HG03103 (cell line): ENCODE measurements at regions not wholly inside any gene's neighbourhood (a gene's known extent, or its start where the extent isn't known, plus 50 kb on each side); places are given as distances from the start of the nearest gene placed in this dataset.
A peak's percentile ranks its signal among the peaks of the same experiment; 100 is the strongest.

Experiments used
- ATAC-seq: cut with Tn5 transposase; IDR thresholded peaks from one replicate; pipeline ENCODE4 v1.9.1; 2021; ENCODE audit warnings: low read depth; ENCODE audit not compliant: unreplicated experiment

GRCh38 chr2:74036010-74036409, 51.3 kb downstream of the TET3 start:
- ATAC-seq: no peak

DNA sequence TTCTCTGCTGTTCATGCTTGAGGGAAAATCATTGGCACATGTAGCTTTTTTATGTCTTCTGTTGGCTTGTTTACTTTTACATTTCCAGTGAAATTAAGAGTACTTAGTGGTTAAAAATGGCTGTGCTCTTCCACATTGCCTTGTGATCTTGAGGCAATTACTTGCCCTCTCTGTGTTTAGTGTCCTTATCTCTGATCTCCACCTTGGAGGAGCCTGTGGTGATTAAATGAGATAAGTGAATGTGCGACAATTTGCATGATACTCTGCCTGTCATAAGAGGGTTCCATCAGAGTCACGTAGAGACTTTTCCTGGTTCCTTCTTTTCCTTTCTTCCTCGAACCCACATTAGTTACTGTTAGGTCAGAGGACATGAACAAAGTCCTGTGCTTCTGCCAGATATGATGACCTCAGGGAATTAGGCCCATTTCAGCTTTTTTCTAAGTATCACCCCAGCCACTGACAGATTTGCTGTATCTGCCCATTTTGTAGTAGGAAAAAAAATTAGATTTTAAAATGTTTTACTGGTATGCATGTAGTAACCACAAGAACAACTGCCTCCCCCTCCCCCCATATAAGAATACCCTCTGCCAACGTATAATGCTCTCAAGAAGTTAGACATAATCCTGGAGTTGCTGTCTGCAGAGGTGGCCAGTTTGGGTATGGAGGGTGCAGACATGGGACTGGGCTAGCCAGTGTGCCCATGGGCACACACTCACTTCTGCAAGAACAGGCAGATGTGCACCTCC, 51.9 kb downstream of the TET3 start:
- ATAC-seq: no peak

DNA sequence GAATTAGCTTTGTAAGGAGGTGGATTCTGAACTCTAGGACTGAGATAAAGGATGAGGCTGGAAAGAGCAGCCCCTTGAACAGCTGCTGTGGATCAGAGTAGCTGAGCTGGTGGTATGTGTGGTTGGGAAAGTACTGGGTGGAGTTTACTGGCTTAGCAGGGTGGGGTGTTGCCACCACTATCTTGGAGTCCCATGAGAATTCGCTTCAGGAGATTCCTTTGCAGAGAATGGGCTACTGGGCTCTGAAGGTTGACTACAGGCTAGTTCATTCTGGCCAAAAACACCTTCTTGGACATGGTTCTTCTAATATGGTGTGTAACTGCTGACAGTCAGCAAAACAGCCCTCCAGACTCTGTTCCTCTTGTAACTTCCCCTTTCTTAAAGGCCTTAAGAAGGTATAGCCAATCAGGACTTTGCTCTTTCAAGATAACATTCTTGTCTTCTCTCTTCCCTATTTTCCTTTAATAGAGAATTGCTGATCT, 52.7 kb downstream of the TET3 start:
- peak; percentile 38 for ATAC-seq

GRCh38 chr2:74039611-74040010, 54.9 kb downstream of the TET3 start:
- ATAC-seq: no peak

DNA sequence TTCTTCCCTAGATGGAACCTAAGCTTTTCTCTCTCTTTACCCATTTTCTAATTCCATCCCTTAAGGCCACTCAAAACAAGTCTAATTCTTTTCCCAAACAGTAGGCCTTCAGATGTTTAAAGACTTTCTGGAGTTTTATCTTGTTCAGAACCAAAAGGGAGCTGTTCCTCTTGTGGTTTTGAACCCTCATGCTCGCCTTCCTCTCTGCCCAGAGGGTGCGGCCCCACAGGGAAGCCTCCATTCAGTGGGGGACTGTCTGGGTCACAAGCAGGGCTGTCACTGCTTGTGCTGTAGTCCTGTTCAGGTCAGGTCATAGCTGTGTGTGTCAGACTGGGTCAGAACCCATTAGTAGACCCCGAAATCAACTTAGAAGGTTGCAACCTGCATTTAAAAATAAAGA, 56.5 kb downstream of the TET3 start:
- no peak for ATAC-seq

DNA sequence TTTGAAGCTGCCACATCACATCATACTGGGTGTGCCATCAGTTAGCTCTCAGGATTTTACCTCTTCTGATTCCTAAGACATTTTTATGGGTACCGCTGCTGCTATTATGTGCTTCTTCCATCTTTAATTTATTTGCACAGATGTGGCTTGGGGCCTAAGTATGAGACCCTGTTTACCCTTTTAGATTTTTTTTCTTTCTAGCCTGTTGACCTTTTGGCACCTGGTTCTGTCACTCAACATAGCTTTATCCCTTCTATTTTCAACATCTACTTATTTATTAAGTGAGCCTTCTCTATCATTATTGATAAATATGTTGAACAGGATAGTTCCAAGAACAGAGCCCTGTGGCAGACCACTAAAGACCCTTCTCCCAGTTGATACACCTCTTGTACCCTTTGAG, 57.0 kb downstream of the TET3 start:
- no peak for ATAC-seq

DNA sequence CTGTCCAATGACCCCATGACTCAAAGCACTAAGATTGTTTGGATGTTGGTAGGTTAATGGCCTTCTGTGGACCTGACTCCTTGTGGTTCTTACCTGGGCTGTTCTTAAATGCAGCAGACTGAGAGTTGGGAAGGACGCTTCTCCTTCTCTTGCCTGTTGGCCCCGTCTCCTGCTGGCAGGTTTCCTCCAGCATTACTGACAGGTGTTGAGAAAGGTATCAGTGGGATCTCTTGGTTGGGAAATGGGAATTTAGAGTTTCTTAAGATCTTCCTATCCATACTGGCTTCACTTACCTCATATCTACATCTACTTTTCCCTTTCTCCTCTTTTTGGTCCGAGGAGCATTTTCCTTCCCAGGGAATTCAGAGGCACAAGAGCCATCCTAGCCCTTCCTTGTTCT, 57.9 kb downstream of the TET3 start:
- ATAC-seq: no peak

GRCh38 chr2:74043345-74044329, 58.9 kb downstream of the TET3 start:
- ATAC-seq: no peak

DNA sequence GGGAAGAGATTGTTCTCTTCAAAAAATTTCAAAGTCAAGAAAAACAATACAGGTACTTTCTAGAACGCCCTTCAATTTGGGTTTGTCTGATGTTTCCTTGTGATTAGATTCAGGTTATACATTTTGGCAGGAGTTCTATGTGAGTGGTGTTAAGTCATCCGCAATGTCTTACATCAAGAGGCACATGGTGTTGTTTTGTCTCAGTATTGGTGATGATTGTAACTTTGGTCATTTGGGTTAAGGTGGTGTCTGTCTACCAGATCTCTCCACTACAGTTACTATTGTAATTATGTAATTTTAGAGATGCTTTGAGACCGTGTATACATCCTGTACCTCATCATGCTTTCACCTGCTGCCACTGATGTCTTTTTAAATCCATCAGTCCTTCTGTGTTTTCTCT, 60.3 kb downstream of the TET3 start:
- ATAC-seq: no peak

- ATAC-seq: no peak
Observed at GRCh38 chr2:74045454-74045853, 60.7 kb downstream of the TET3 start.

- no peak for ATAC-seq
Observed at GRCh38 chr2:74046441-74046840, 61.7 kb downstream of the TET3 start.

- no peak for ATAC-seq
Observed at GRCh38 chr2:74047152-74047551, 62.4 kb downstream of the TET3 start.

- ATAC-seq: no peak
Observed at GRCh38 chr2:74048147-74048546, 63.4 kb downstream of the TET3 start.

DNA sequence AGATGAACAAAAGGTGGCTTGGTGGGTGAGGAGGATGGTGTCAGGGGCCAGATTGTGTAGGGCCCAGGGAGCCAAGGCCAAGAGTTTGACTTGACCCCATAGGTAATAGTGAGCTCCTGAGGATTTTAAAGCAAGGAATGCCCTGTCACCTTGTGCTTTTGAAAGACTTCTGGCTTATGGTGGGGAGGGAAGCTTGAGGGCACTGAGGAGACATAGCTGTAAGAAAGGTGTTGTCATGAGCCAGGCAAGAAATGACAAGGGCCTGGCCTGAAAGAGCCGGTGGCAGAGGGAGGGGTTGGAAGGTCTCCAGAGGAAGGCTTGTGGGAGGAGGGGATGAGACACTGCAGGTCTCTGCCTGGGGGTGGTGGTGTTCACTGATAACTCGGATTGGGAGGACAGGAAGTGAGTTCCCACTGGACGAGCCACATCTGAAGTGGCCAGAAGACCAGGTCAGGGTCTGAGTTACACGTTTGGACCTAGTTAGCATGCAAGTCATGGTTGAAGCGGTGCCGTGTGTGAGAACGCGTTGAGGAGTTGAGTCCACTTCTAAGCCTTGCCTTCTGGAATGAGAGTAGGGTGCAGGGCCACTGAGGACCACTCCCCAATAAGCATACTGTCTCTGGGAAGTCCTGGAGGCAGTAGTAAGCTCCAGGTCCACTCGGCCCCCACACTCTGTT, 64.3 kb downstream of the TET3 start:
- ATAC-seq: no peak

- no peak for ATAC-seq
Observed at GRCh38 chr2:74050151-74050550, 65.4 kb downstream of the TET3 start.

GRCh38 chr2:74051504-74051903, 66.8 kb downstream of the TET3 start:
- ATAC-seq: no peak

- ATAC-seq: peak; percentile 54
Observed at GRCh38 chr2:74052732-74053710, 68.3 kb downstream of the TET3 start.

DNA sequence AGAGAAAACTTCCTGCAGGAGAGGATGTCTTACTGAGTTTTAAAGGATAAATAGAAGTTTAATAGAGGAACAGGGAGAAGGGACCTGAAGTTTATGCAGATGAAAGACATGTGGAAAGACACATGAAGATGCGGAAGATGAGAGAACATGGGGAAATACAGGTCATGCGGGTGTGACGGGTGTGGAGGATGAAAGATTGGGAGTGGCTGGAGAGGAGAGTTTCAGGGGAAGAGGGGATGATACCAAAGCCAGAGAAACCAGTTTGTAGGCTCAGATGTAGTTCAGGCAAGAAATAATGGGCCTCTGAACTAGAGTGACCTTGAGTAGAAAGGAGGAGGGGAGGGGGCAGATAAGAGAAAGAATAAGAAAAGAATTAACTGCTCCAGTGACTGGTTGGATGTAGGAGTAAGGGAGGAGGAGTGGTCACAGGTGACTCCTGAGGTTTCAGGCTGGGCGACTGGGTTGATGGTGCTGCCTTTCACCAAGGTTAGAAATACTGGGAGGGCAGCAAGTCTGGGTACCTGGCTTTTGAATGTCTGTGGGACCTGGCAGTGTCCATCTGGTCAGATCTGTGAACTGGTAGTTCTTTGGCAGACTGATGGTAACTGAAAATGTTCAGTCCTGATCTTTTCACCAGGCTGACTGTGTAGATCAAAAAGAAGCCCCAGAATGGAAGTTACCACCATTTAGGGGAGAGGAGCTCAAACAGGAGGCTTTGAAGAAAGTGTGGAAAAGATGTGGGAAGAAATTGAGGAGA, 69.4 kb downstream of the TET3 start:
- no peak for ATAC-seq

- no peak for ATAC-seq
Observed at GRCh38 chr2:74059137-74059775, 74.5 kb downstream of the TET3 start.
